GM10248 (cell line): ENCODE measurements at regions not wholly inside any gene's neighbourhood (a gene's known extent, or its start where the extent isn't known, plus 50 kb on each side); places are given as distances from the start of the nearest gene placed in this dataset.

Source experiments
- CTCF ChIA-PET: fragments of 300-600 bp; sonication (Branson Sonifier 250); formaldehyde crosslinking; extraction: SDS; loops from one replicate; lab custom pipeline; 2021; ENCODE audit warnings: antibody characterized with exemption; lab: Yijun Ruan, JAX
- POLR2A ChIA-PET: fragments of 350-650 bp; sonication (Branson Sonifier 250); formaldehyde crosslinking; extraction: SDS; loops from one replicate; lab custom pipeline; 2020; ENCODE audit warnings: antibody characterized with exemption; lab: Yijun Ruan, JAX
- DNase-seq: peaks from one replicate; pipeline ENCODE4 v3.0.0; 2012; ENCODE audit errors: extremely low spot score
- TF ChIP-seq, protein P1 (sequence below): IDR thresholded peaks from 2 replicates; pipeline ENCODE4 v1.5.1; 2012; ENCODE audit warnings: mild to moderate bottlenecking, low read depth; ENCODE audit errors: extremely low read depth, missing control alignments, control extremely low read depth

DNA sequence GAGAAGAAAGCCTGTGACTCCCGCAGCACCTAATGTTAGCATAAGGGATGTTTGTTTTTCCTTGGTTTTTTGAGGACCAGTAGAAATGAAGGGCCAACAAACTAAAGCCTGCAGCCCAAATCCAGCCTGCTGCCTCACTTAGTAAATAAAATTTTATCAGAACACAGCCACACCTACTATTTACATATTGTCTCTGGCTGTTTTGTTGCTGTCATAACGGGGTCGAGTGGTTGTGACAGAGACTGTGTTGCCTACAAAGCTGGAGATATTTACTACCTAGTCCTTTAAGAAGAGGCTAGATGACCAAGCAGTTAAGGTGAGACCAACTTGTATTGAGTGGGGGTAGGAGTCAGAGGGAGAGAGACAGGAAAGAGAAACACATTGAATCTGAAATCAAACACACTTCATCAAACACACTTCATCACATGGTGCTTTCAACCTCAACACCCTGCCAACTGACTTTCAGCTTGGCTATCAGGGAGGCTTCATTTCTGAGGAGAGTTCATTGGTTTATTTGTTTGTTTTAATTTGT lies 546.3 kb upstream of the CDH11 start:
- DNase-seq, result no peak
- ChIA-PET CTCF (no interaction called here), POLR2A (no interaction called here)
- TF ChIP-seq, protein P1, sequence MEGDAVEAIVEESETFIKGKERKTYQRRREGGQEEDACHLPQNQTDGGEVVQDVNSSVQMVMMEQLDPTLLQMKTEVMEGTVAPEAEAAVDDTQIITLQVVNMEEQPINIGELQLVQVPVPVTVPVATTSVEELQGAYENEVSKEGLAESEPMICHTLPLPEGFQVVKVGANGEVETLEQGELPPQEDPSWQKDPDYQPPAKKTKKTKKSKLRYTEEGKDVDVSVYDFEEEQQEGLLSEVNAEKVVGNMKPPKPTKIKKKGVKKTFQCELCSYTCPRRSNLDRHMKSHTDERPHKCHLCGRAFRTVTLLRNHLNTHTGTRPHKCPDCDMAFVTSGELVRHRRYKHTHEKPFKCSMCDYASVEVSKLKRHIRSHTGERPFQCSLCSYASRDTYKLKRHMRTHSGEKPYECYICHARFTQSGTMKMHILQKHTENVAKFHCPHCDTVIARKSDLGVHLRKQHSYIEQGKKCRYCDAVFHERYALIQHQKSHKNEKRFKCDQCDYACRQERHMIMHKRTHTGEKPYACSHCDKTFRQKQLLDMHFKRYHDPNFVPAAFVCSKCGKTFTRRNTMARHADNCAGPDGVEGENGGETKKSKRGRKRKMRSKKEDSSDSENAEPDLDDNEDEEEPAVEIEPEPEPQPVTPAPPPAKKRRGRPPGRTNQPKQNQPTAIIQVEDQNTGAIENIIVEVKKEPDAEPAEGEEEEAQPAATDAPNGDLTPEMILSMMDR, result no peak

DNA sequence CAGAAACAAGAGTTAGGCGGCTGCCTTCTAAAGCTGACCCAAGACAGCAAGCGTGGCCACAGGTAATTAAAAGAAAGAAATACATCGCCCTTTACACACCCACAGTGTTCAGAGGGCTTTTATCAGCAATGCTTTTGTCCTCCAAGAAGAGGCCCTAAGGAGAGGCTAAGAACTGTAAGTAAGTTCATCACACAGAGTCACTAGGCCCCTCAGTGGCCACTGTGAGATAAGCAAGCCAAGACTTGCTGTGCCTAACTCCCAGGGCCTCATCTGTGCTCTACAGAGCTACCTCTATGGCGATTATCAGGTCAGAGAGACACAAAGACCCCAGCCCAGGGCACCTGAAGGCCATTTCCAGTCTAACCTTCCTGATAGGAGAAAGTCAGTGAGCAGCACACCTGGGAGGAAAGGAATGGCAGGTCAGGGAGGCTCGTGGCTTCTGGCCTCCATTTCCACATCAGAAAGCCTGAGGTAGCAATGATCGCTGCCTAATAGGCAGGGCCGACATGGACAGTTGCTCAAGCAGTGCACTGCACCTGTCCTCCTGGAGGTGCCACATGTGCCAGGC lies 545.2 kb upstream of the CDH11 start:
- no peak for DNase-seq
- TF ChIP-seq, protein P1, result no peak
- ChIA-PET POLR2A (no interaction called here), CTCF (no interaction called here)

DNA sequence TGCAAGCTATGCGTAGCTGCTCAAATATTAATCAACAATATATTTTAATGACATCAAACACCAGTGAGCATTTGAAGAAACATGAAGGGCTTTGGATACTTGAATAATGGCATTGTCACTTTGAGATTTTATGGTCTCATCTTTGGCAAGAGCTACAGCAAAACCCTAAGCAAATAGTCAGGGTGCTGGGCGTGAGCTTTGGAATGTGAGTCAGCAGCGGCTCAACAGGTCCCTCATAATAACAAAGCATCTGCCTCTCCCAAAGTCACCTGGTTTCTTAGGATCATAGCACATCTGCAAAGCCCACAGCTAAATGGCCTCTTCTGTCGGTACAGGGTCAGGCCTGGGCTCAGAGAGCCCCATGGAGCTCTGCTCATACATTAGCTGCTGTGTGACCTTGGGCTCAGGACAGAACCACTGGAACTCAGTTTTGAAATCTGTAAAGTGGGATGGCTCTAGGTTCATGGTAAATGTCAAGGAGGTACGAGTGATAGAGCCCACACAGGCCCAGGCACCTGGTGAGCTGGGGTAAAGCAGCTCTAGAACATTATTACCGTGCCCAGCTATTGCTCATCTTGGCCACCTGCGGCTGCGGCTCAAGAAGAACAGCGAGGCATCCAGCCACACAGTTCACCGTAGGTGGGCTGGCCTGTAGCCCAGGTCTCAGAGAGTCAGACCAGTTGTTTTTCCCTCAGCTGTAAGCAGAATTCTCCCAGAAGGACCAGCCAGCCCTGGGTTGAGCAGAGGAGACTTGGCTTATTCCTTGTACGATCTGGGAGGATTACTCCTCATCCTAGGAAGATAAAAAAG lies 544.5 kb upstream of the CDH11 start:
- CTCF ChIA-PET, result no interaction called here

DNA sequence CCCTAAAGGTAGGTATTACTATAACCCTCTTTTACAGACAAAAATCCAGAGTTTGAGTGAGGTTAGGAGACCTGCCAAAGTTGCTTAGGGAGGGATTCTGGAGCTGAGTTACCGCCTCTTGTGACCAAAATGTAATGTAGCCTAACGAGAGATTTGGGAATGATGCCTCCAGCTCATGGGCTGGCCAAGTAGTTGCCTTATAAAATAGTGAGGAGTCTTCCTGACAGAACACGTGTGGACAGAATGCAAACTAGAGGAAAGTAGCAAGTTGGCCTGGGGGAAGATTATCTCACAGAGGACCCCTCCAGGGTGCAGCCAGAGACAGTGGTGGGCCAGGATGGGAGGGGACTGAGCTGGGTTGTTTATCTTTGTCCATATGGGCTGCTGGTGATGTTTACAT lies 543.7 kb upstream of the CDH11 start:
- CTCF ChIA-PET, result no interaction called here
- TF ChIP-seq, protein P1, result no peak
- DNase-seq, result no peak
- POLR2A ChIA-PET, result no interaction called here

More for the DNA sequence above, 544.5 kb upstream of the CDH11 start:
- POLR2A ChIA-PET, result no interaction called here
- TF ChIP-seq, protein P1, result no peak
- no peak for DNase-seq

DNA sequence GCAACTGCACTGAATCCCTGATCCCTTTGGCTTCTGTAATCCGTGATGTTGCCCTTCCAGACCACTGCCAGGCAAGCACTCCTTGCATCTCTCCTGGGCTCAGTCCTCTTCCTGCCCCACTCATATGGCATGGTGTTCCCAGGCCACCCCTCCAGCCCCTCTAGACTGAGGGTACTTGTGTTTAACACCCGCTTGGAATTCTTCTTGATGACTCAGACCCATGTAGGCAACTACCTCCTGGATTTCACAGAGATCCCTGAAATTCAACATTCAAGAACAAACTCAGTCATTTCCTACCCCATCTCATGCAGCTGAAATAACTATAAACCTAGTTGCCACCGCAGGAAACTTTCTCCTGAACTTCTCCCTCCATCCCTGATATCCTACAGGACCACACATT lies 541.9 kb upstream of the CDH11 start:
- DNase-seq, result no peak
- ChIA-PET POLR2A (no interaction called here), CTCF (no interaction called here)
- TF ChIP-seq, protein P1, result no peak

DNA sequence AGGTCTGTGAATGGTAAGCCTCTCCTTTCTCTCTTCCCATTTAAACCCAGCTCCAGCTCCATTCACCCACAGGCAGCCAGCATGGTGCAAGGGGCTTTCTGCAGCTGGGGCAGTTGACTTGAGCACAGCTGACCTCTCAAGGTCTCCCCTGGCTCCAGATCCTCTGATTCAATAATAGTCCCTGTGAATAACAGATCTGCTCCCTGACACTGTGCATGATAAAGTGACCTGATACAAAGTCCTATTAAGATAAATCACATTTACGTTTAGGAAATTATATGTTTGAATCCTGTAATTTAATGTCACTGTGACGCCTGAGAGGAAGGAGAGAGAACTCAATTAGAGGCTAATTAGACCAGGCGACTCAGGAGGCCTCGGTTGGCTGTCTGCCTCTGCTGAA lies 540.4 kb upstream of the CDH11 start:
- ChIA-PET POLR2A (no interaction called here), CTCF (no interaction called here)
- TF ChIP-seq, protein P1, result no peak
- no peak for DNase-seq
